ENCODE measurements at regions not wholly inside any gene's neighbourhood (a gene's known extent, or its start where the extent isn't known, plus 50 kb on each side); places are given as distances from the start of the nearest gene placed in this dataset.

DNA sequence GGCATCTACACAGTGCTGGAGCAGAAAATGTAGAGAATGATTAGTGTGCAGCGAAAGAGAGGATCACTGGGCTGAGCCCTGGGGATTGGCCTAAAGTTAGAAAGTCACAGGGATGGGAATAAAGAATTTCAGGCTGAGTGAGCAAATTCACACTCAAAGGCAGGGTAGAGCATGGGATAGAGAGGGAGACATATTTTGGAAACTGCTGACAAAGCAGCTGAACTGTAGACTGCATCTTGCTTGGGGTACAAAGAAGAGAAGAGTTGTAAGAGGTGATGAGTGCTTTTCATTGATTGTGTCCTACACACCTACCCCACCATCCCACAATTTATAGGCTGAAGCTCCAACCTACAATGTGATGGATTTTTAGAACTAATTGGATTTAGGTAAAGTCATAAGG, 677.8 kb downstream of the TAF11L14 start:
- no peak for DNase-seq (ENCODE audit: extremely low read depth in 1 of 2, low read depth in 1 of 2)

DNA sequence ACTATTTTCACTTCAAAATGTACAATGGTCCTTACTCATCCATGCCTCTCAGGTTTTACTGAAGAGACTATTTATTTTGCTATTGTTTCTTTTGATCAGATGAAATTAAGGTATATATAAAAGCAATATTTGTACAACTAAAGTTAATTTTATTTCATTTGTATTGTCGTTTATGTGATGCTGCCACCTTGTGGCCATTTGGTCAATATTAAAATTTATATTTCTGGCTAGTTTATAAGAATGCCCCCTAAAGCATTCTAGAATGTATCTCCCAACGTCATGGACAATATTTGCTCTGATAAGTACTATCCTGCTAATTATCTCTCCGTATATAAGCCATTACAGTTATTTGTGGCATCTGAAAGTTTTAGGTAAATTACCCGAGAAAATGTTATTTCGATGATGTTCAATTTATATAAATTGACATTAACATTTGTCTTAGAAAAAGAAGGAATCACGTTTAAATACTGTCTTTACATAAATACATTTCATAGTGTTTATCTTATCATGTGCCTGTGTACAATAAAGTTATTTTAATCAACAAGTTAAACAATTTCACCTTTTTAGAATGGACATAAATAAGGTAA, 680.0 kb downstream of the TAF11L14 start:
- no peak for DNase-seq (ENCODE audit: extremely low read depth in 1 of 2, low read depth in 1 of 2)

DNA sequence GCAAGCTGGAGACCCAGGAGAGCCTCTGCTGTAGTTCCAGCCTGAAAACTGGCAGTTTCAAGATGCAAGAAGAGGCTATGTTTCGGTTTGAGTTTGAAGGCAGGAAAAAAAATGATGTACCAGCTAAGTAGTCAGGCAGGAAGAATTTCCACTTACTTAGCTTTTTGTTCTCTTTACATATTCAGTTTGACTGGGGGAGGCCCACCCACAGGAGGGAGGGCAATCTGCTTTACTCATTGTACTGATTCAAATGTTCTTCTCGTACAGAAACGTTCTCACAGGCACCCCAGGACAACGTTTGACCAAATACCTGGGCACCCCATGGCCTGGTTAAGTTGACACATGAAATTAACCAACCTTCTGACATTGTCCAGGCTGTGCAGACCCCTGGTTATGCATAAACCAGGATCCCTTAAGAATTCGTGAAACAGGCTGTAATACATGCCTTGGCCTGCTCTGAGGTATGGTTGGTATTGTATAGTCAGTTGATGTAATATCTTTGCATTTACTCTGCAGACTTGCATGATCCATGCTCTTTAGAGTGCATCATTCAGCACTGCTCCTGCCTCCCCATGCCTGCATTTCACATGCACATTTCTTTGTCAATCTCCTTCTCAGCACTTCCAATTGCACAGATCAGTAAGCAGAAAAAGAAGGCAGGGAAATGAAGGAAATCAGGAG, 687.1 kb downstream of the TAF11L14 start:
- DNase-seq (ENCODE audit: extremely low read depth in 1 of 2, low read depth in 1 of 2): no peak

DNA sequence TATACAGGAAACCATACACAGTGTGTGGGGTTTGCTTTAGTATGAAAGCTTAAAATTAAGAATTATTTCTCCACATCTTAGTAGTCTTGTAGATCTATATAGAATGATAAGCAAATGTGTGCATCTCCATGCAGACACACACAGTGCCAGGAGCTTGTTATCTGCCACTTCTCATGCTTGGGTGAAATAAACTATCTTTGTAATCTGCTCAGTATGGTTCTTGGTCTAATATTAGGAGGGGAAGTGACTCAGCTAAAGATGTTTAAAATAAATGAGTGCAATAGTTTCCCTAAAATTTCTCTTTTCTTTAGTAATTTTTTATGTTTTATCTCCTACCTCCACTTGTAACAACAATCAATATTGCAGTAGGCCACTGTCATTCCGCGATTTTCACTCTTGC, 689.6 kb downstream of the TAF11L14 start:
- no peak for DNase-seq (ENCODE audit: extremely low read depth in 1 of 2, low read depth in 1 of 2)

DNA sequence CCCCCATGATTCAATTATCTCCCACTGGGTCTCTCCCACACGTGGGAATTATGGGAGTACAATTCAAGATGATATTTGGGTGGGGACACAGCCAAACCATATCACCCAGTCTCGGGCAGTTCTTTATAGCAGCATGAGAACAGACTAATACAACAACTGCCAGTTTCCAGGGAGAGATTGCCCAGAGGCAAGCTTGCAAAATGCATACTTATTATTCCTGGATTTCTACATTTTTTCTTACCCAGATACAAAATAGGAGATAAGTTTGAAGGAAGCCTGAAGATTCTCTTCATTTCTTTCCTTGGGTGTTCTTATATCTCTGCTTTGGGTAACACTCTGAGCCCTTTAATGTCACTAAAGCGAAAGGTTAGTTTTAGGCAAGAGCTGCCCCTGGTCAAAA, 691.2 kb downstream of the TAF11L14 start:
- DNase-seq (ENCODE audit: extremely low read depth in 1 of 2, low read depth in 1 of 2): no peak

DNA sequence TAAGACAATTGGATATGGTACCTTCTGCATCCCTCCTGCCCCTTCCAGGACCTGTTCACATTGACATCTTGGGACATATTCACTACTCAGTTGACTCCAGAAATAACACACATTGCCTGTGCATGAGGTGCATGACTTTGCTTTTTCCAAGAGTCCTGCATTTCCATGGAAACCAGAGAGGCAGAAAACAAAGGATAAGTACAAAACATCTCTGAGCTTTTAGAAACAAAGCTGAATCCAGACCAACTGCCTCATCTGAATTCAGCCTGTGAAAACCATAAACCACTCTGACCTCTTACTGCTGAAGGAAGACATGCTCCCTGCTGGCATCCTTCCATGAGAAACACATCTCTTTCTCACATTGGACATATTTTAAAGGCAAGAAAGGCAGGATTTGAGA, 695.1 kb downstream of the TAF11L14 start:
- no peak for DNase-seq (ENCODE audit: extremely low read depth in 1 of 2, low read depth in 1 of 2)

DNA sequence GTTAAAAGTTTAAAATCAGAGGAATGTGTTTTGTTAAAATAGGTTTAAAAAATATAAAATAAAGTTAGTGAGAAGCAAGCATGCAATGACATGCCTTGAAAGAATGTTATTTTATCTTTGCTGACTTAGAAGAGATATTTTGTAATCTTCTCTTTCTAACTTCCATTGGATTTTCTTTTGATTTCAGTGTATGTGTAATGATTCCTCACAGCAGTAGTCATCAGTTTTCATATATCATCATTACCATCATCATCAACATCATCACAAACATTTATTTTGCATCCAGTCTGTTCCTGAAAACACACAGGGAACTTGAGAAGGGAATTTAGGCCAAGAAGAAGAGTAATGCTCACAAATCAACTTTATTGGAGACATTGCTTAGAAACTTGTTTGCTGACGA, 699.6 kb downstream of the TAF11L14 start:
- no peak for DNase-seq (ENCODE audit: extremely low read depth in 1 of 2, low read depth in 1 of 2)

DNA sequence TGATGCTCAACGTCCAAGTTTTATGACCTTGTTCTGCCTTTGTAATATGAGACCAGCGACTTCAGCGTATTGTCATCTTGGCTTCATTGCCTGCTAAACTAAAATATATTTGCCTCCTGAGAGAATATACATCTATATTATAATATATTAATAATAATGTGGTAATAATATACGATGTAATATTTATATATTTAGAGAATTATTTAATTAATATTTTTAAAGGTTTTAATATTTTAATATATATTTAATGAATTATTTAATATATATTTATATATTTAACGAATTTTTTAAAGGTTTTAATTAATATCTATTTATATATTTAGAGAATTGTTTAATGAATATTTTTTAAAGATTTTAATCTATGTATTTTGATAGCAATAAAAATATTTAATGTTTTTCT, 700.7 kb downstream of the TAF11L14 start:
- no peak for DNase-seq (ENCODE audit: extremely low read depth in 1 of 2, low read depth in 1 of 2)

DNA sequence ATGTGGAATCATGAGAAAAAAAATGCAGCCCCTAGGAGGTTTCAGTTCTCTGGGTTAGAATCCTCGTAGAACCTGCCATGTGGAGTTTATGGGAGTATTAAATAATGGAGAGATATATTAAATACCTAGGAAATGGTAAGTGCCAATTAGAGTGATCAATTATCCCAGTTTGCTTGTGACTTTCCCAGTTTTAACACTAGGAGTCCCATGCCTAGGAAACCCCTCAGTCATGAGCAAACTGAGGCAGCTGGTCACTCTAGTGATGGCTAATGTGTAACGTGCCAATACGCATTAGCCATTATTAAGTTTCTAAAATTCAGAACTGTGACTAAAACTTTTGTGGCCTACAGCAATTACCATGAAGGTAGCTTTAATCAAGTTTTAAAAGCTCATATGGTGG, 720.6 kb downstream of the TAF11L14 start:
- DNase-seq (ENCODE audit: extremely low read depth in 1 of 2, low read depth in 1 of 2): no peak

DNA sequence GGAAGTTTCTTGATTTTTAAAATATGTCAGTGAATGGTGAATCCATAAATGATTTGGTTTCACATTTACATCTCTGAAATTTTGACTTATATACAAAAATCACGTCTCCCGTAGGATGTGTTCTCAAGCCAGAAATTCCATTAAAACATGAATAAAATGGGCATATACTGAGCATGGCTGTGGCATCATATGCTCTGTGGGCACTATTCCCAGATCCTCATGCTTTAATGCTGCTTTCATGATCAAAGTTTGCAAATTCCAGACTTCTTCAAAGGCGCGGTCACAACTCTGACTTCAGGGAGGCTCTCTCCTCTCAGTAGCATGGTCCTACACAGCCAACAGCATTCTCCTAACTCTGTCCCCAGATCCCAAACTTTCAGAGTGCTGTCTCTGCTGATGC, 723.2 kb downstream of the TAF11L14 start:
- no peak for DNase-seq (ENCODE audit: extremely low read depth in 1 of 2, low read depth in 1 of 2)

DNA sequence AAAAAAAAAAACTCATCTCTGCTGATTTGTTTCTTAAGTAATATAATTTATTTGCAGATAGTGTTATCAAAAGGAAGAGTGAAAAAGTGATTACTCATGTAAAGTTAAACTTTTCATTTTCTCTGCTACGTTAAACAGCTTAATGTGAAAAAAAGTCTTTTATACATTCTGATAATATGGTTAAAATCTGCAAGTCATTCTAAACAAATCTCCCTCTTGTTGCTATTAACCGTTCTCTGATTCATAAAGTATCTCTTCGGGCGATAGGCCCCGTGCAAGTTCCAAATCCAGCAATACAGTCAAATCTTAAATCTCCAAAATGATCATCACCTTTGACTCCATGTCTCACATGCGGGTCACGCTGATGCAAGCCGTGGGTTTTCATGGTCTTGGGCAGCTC, 732.0 kb downstream of the TAF11L14 start:
- no peak for DNase-seq (ENCODE audit: extremely low read depth in 1 of 2, low read depth in 1 of 2)

DNA sequence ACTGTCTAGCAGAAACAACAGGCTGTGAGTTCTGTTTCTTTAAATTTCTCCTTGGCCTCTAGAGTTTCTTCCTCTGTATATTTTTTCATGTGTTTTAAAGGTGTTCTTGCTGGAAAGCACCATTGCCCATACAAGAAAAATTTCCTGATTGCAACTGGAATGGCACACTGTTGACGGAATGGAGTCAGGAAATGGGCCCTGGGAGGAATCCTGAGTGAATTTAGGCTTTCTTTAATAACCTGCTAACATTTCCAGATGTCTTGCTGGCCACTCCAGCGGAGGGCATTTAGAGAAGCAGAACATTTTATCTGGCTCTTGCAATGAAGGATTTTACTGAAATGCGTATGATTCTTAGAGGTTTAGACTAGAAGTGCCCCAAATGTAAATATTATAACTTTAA, 736.3 kb downstream of the TAF11L14 start:
- no peak for DNase-seq (ENCODE audit: extremely low read depth in 1 of 2, low read depth in 1 of 2)

DNA sequence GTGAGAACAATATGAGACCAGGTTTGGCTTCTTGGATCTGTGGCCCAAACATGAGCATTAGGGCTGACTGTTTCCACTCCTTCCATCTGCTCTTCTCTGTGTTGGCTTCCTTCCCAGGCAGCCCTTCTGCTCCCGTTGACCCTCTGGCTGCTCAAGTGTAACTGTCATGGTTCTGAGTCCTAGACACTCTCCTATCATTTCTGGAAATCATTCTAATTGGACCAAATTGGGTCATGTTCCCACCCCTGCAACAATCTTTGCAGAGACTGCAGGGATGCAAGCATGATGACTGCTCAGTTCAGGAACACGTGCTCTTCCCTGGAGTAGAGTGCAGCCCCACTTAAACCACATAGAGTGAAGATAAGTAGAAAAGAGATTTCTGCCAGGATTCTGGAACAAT, 741.4 kb downstream of the TAF11L14 start:
- no peak for DNase-seq (ENCODE audit: extremely low read depth in 1 of 2, low read depth in 1 of 2)

DNA sequence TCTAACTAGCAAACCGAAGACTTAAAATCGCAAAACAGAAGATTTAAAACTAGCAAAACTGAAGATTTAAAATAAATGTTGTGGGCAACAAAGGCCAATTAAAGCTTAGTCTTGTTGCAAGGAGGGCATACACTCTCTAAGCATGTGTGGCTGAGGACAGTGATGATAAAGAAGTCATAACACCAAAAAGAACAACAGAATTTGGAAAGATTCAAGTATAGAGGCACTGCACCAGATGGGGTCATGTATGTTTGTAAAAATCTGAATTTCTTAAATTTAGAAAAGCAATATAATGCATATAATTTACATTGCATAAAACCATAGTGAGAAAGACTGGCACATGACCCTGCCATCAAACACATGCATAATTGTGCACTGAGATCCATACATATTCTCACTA, 743.8 kb downstream of the TAF11L14 start:
- no peak for DNase-seq (ENCODE audit: extremely low read depth in 1 of 2, low read depth in 1 of 2)

DNA sequence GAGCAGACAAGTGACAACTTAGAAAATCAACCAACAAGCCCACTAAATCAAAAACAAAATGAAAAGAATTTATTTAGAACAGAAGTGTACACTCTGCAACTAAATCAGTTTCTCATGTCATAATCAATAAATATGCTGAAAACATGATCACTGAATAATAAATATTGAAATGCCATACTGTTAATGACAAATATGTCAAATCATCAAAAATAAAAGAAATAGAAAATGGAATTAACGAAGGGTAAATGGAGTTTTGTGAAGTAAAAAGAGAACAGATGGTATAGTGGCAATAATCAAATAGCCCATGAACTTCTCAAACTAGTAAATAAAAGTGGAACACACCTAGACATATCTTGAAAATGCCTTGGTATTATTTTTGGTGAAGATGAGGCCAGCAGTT, 744.9 kb downstream of the TAF11L14 start:
- DNase-seq (ENCODE audit: extremely low read depth in 1 of 2, low read depth in 1 of 2): no peak

DNA sequence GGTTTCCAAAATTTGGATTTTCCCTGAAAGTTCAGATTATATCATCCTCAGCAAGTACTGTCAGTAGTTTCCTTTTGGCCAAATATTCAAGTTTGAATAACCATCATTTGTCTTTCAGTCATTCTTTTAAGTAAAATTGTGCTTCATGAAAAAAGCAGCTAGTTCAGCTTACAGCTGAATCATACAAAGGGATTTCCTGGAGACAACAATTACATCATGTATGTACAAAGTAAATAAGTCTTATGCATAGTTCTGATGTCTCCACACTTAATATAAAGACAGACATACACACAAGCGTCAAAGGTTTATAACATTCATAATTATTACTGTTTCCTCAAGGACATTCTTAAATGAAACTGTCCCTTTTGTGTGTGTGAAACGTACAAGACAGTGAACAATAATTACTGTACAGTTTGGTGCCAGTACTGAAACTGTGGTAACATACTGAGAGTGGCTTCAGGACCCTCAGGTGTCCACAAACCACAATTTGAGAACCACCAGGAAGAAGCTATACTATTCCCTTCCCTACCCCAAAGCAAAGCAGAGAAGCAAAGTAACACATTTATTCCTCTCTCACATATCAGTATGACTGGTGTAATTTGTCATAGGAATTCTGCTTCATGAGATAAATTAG, 746.6 kb downstream of the TAF11L14 start:
- DNase-seq (ENCODE audit: extremely low read depth in 1 of 2, low read depth in 1 of 2): no peak

DNA sequence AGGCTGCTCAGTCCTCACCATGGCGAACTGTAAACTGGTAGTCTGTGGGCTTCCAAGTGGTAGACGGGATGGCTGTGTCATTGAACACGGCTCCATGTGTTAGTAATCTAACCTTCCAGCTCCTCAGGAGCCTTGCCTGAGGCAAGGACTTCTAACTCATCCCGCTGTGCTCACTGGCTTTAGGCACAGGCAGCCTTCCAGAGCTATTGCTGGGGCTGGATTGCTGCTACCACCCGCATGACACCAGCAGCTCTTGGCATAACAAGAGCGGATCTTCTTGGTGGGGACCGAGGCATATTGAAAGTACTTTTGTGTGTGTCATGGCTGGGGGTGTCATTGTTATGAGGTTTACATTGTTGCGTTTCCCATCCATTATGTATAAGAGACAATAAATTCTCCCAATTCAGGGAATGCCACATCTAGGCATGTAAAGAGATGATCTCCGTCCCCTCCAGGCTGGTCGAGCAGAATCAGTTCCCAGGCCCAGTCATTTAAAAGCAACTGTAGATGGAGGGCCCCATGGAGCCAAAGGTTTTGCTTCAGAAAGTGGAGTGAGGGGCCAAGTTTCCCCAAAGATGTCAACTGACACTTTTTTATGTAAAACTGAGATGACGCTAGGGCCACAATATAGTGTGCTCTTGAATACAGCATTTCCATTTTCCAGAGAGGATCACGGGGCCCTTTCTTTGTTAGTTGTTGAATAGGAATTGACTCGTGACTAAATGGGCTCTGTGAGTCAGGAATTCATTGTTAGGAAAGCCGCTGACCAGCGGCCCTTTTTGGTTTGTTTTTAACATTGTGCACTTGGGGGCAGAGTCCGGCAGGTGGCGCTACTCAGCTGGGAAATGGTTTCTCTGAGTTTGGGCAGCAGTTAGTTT, 759.5 kb downstream of the TAF11L14 start:
- DNase-seq (ENCODE audit: extremely low read depth in 1 of 2, low read depth in 1 of 2): peak in 1 of 2 donors; percentile 2

DNA sequence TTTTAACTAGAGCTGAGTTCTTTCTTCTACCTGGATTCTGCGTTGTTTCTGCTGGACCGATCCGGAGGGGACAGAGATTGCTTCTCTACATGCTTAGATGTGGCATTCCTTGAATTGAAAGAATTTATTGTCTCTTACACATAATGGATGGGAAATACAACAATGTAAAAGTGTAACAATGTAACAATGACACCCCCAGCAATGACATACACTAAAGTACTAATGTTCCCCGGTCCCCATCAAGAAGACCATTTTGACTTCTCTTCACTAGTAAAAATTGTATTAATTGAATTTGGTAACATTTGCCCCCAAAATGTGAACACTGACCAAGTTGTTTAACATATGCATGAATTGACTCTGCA, 760.2 kb downstream of the TAF11L14 start:
- DNase-seq (ENCODE audit: extremely low read depth in 1 of 2, low read depth in 1 of 2): no peak

DNA sequence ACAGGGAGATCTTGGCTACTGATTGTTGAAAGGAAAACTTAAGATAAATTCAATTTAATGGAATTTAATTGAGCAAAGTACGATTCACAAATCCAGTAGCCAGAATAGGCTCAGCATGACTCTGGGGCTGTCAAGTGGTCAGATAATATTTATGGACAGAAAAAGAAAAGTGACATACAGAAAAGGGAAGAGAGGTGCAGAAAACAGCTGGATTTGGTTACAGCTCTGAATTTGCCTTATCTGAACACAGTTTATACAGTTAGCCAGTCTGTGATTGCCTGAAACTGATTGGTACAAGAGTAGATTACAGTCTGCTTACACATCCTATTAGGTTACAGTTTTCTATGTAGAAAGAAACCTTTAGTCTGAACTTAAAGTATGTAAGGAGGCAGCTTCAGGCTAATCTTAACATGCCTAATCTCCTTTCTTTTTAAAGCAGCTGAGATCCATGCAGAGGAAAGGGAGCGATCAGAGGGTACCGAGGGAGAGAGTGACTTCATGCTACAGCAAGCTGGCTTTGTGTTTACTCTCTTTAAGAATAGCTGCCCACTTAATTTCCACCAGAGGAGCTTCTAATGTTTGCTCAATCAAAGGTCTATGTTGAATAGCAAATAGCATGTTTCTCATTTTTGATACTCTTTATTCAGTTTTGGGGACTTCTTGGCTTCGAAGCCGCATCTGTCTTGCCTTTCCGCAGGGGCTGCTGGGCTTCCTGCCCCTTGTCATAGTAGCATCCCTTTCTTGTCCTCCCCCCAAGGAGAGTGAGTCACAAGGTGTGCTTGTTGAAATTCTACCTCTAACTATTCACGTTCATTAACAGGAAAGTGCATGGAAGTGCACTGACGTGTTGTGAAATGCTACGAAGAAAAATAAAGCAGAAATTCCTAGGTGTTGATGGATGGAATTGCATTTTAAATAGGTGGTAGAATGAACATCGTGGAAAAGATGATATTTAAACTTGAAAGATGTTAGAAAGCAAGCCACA, 761.2 kb downstream of the TAF11L14 start:
- no peak for DNase-seq (ENCODE audit: extremely low read depth in 1 of 2, low read depth in 1 of 2)

DNA sequence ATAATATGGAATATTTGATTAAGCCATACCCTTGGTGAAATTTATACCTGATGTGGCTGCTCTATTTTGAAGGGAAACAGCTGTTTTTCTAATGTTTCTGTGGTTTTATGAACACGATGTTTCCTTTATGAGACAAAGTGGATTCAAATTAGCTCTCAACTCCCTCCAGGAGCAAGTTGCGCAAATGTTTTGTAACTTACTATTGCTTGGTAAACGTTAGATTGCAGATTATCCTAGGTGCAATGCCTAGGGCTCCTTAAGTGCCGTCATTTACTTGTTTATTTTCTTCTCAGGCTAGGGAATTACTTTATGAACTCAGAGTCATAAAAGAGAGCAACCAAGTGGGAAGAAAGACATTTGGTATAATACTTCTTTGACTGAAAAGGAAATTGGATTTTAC, 763.1 kb downstream of the TAF11L14 start:
- no peak for DNase-seq (ENCODE audit: extremely low read depth in 1 of 2, low read depth in 1 of 2)

DNA sequence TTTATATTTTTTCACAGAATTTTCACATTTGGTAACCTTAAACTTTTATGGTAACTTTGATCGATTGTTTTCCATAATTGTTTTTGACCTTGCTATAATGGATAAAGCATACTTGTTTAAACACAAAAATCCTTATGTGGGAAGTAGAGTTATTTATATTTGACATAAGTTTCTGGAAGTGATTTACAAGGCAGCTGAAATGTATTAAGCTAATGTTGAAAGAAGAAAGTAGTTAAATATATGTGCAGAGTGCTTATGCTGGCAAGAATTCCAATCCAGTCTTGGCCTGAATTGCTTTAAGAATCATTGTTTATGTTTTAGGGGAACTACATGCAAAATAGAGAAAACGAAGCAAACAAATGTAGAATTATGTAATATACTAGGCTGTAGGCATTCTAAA, 763.6 kb downstream of the TAF11L14 start:
- no peak for DNase-seq (ENCODE audit: extremely low read depth in 1 of 2, low read depth in 1 of 2)
